Neural crest cell (in vitro differentiated cells): ENCODE measurements at regions not wholly inside any gene's neighbourhood (a gene's known extent, or its start where the extent isn't known, plus 50 kb on each side); places are given as distances from the start of the nearest gene placed in this dataset.

Source experiments
- DNase-seq: peaks from one replicate; pipeline ENCODE4 v3.0.0; 2021; ENCODE audit warnings: low read depth, mixed read lengths, low spot score
- H3K27ac Mint-ChIP-seq: one replicate; pipeline ENCODE4 v1.8.0; 2021; ENCODE audit warnings: mild to moderate bottlenecking, mixed read lengths; ENCODE audit not compliant: unreplicated experiment
- H3K27me3 Mint-ChIP-seq: 2 replicates; pipeline ENCODE4 v1.8.0; 2021; ENCODE audit warnings: low read depth, mild to moderate bottlenecking, mixed read lengths
- H3K36me3 Mint-ChIP-seq: 2 replicates; pipeline ENCODE4 v1.8.0; 2021; ENCODE audit warnings: low read depth, mild to moderate bottlenecking, mixed read lengths
- H3K4me1 Mint-ChIP-seq: 2 replicates; pipeline ENCODE4 v1.8.0; 2021; ENCODE audit warnings: mixed read lengths
- H3K4me3 Mint-ChIP-seq: one replicate; pipeline ENCODE4 v1.8.0; 2021; ENCODE audit warnings: mild to moderate bottlenecking, mixed read lengths
- H3K9me3 Mint-ChIP-seq: 2 replicates; pipeline ENCODE4 v1.8.0; 2021; ENCODE audit warnings: mixed read lengths
- TF ChIP-seq, protein P1 (sequence below): fragments of 200-600 bp; sonication (generic); conservative IDR thresholded peaks from 2 replicates; pipeline ENCODE4 v1.5.0; 2021; ENCODE audit warnings: antibody characterized with exemption, mild to moderate bottlenecking

DNA sequence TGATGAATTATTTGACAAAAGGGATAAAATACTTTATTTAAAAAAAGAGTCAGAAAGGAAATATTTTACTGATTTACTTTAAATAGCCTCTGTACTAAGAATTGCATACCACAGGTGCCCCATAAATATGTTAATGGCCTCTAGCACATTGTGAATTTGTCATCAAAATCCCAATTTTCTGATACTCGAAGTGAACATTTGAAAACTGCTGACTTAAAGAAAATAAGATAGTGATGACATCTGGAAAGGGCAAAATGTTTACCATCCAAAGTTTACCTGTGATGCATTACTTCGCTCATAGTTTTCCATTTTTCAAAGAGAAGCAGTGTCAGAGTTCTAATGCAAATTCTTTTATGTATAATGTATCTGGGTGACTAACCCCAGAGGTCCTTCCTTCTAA lies 455.4 kb downstream of the KLF5 start:
- Mint-ChIP-seq H3K27ac (no peak overlapping the region), H3K4me1 (no peaks in the 10 kb centered on the region), H3K4me3 (no peak overlapping the region), H3K9me3 (no peaks in the 10 kb centered on the region), H3K27me3 (no peaks in the 10 kb centered on the region), H3K36me3 (no peaks in the 10 kb centered on the region)
- TF ChIP-seq, protein P1, sequence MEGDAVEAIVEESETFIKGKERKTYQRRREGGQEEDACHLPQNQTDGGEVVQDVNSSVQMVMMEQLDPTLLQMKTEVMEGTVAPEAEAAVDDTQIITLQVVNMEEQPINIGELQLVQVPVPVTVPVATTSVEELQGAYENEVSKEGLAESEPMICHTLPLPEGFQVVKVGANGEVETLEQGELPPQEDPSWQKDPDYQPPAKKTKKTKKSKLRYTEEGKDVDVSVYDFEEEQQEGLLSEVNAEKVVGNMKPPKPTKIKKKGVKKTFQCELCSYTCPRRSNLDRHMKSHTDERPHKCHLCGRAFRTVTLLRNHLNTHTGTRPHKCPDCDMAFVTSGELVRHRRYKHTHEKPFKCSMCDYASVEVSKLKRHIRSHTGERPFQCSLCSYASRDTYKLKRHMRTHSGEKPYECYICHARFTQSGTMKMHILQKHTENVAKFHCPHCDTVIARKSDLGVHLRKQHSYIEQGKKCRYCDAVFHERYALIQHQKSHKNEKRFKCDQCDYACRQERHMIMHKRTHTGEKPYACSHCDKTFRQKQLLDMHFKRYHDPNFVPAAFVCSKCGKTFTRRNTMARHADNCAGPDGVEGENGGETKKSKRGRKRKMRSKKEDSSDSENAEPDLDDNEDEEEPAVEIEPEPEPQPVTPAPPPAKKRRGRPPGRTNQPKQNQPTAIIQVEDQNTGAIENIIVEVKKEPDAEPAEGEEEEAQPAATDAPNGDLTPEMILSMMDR: no peak
- DNase-seq: no peak

DNA sequence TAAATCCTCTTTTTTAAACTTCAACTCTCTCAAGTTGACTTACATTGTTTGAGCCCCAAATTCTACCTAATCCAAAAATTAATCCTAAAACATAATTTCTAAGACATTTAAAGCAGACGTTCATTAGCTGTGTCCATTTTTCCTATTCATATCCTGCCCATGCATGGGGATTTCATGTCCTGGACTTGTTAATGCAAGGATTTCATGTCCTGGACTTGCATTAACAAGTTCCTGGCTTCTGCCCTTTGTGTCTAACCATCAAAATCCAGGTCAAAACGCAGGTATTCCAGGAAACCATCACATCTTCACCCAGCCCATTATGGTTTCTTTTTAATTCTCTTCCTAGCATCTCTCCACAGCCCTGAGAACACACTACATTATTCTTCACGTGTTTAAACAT lies 454.9 kb downstream of the KLF5 start:
- TF ChIP-seq, protein P1: no peak
- H3K9me3 Mint-ChIP-seq: no peaks in the 10 kb centered on the region
- no peak overlapping the region for H3K27ac Mint-ChIP-seq
- no peaks in the 10 kb centered on the region for H3K4me1 Mint-ChIP-seq
- no peaks in the 10 kb centered on the region for H3K27me3 Mint-ChIP-seq
- no peak for DNase-seq
- H3K36me3 Mint-ChIP-seq: no peaks in the 10 kb centered on the region
- no peak overlapping the region for H3K4me3 Mint-ChIP-seq

DNA sequence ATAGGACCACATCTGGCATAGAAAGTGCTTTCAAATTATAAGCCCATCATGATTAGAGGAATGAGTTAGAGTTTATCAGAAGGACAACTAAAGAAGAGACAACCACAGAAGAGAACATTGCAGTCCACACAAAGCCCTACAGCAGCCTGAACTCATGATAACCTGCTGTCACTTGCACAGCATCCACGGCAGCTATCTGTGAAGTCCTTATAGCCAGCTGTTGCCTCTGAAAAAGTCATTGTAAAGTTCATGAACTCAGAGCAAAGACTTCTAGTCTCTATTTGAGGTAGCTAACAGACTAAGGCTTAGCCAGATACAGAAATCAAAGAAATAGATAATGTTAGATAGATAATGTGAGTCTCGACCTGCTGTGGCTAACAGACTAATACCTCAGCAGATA lies 450.0 kb downstream of the KLF5 start:
- Mint-ChIP-seq H3K36me3 (no peaks in the 10 kb centered on the region), H3K27ac (no peak overlapping the region), H3K4me1 (no peaks in the 10 kb centered on the region), H3K9me3 (no peaks in the 10 kb centered on the region), H3K4me3 (no peak overlapping the region), H3K27me3 (no peaks in the 10 kb centered on the region)
- TF ChIP-seq, protein P1: no peak
- no peak for DNase-seq

DNA sequence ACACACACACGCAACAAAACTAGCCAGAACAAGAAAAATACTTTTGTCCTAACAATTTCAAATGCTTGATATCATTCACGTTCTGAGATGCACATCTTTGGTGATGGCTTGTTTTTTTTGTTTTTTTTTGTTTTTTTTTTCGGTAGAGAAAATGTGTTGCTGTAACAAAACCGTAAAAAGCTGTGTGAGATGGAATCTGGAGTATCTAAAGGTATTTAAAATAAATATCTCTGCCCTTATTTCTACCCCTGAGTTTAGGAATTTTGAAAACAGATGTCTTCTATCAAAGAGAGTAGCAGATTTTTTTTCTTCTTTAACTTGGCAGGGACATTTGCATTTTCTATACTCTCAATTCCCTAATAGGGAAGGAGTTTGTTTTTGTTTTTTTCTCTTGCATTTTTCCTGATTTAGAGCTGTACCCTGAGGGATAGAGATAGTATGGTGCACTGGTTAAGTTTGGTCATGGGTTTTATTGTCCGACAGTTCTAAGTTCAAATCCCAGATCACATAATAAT lies 446.6 kb downstream of the KLF5 start:
- H3K27ac Mint-ChIP-seq: no peak overlapping the region
- H3K36me3 Mint-ChIP-seq: no peaks in the 10 kb centered on the region
- TF ChIP-seq, protein P1: no peak

DNA sequence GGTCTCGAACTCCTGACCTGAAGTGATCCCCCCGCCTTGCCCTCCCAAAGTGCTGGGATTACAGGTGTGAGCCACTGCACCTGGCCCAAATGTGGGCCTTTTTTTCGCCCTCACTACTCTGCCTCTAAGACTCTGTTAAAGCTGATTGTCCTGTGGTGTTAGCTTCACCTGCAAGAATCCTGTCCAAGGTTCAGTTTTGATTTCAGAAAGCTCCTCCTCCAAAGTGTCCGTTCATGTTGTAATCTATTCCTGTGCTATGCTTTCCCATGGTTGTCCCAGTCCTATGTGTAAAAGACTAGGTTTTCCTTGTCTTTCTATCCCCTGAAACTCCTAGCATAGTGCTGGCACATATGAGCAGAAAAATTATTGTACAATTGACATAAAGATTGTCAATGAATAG lies 440.9 kb downstream of the KLF5 start:
- peak overlapping the region; percentile 1 for H3K27ac Mint-ChIP-seq

More for the DNA sequence above, 446.6 kb downstream of the KLF5 start:
- no peak overlapping the region for H3K4me3 Mint-ChIP-seq
- no peaks in the 10 kb centered on the region for H3K4me1 Mint-ChIP-seq
- no peaks in the 10 kb centered on the region for H3K9me3 Mint-ChIP-seq
- DNase-seq: no peak
- no peaks in the 10 kb centered on the region for H3K27me3 Mint-ChIP-seq

More for the DNA sequence above, 440.9 kb downstream of the KLF5 start:
- Mint-ChIP-seq H3K27me3 (no peaks in the 10 kb centered on the region), H3K4me1 (no peaks in the 10 kb centered on the region), H3K36me3 (no peaks in the 10 kb centered on the region), H3K9me3 (no peaks in the 10 kb centered on the region), H3K4me3 (no peak overlapping the region)
- TF ChIP-seq, protein P1: no peak
- DNase-seq: no peak
